Thyroid gland (tissue), 4 donors: ENCODE measurements at regions not wholly inside any gene's neighbourhood (a gene's known extent, or its start where the extent isn't known, plus 50 kb on each side); places are given as distances from the start of the nearest gene placed in this dataset. TPM values are rescaled to one million over a fixed set of nuclear protein-coding genes. Genes with fewer than 3 reads are reported as not detected.
"Not testable (repeated sequence)": the region's sequence is repeated elsewhere in the genome, so short reads cannot be mapped to it uniquely, and the experiment has no call there.

Experiments
- DNase-seq, 2 donors: peaks; one replicate each; pipeline ENCODE4 v3.0.0-alpha.2; 2019
- H3K27ac ChIP-seq, 3 donors: fragments of 200-600 bp; sonication (generic); 1 replicate in 2 of 3; 2 replicates in 1 of 3; pipeline ENCODE4 v1.5.1; 2016 to 2019; ENCODE audit warnings: mild to moderate bottlenecking in 1 of 3, moderate library complexity in 1 of 3
- H3K27me3 ChIP-seq: fragments of 200-600 bp; sonication (generic); one replicate; pipeline ENCODE4 v1.5.1; 2019
- H3K36me3 ChIP-seq, 2 donors: fragments of 200-600 bp; sonication (generic); one replicate each; pipeline ENCODE4 v1.5.1; 2016 to 2019
- H3K4me1 ChIP-seq, 2 donors: fragments of 200-600 bp; sonication (generic); one replicate each; pipeline ENCODE4 v1.5.1; 2017 to 2019
- H3K4me3 ChIP-seq, 3 donors: fragments of 200-600 bp; sonication (generic); replicated peaks in 1 of 3; 1 replicate in 2 of 3; 2 replicates in 1 of 3; pipeline ENCODE4 v1.5.1; 2016; ENCODE audit warnings: mild to moderate bottlenecking in 1 of 3
- H3K9me3 ChIP-seq: fragments of 200-600 bp; sonication (generic); one replicate; pipeline ENCODE4 v1.5.1; 2017
- CTCF ChIP-seq, 6 experiments: fragments of 200-600 bp in 3 of 6; fragments of 450-650 bp in 3 of 6; sonication (generic) in 3 of 6; IDR thresholded peaks; one replicate each; pipeline ENCODE4 v1.5.1; 2016 to 2019; ENCODE audit warnings: antibody characterized with exemption in 6 of 6, mild to moderate bottlenecking in 2 of 6, inconsistent platforms in 1 of 6, moderate library complexity in 1 of 6
- POLR2A ChIP-seq, 2 donors: fragments of 450-650 bp; IDR thresholded peaks; one replicate each; pipeline ENCODE4 v1.6.1; 2017; ENCODE audit warnings: antibody characterized with exemption in 2 of 2, mild to moderate bottlenecking in 2 of 2, moderate library complexity in 1 of 2
- WGBS, 2 donors: methylation state at CpG; one replicate each; pipeline ENCODE4 v1.1.5; 2017; 5-methylcytosine and 5-hydroxymethylcytosine counted together
- intact Hi-C: fragments of 100-400 bp; cut with DNase I; formaldehyde crosslinking; loops from one replicate; pipeline ENCODE4 v1.15.1; 2023
- small RNA-seq: library from RNA; depleted of rRNA; stranded (forward); fragments of <200 nt; gene quantifications from one replicate; pipeline ENCODE3, GENCODE V24; 2016

DNA sequence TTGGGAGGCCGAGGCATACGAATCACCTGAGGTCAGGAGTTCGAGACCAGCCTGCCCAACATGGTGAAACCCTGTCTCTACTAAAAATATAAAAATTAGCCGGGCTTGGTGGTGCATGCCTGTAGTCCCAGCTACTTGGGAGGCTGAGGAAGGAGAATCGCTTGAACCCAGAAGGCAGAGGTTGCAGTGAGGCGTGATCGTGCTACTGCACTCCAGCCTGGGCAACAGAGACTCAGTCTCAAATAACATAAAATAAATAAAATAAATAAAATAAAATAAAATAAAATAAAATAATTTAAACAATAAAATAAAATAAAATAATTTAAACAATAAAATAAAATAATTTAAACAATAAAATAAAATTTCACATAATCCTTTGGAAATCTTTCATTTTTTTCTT is 149.1 kb downstream of the GOLGA8K start:
- H3K9me3 ChIP-seq, H3K27ac ChIP-seq, H3K4me1 ChIP-seq, intact Hi-C loops, H3K36me3 ChIP-seq, H3K27me3 ChIP-seq, H3K4me3 ChIP-seq, DNase-seq: not testable (repeated sequence)
- WGBS, 2 donors: 92 to 94% methylated on average over 2 to 3 of the region's 7 CpGs

DNA sequence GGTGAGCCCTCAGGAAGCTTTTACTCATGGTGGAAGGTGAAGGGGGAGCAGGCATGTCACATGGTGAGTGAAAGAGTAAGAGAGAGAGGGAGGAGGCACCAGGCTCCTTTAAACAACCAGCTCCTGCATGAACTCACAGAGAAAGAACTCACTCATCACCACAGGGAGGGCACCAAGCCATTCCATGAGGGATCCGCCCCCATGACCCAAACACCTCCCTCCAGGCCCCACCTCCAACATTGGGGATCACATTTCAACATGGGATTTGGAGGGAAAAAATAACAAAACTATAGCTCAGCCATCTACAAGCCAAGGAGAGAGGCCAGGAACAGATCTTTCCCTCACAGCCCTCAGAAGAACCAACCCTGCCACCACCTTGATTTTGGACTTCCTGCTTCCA is 153.9 kb downstream of the GOLGA8K start:
- H3K36me3 ChIP-seq, H3K4me3 ChIP-seq, H3K27ac ChIP-seq, H3K9me3 ChIP-seq, intact Hi-C loops, DNase-seq, H3K4me1 ChIP-seq, H3K27me3 ChIP-seq: not testable (repeated sequence)
- 86 to 100% methylated on average over 1 of the region's 1 CpG for WGBS, 2 donors

GRCh38 chr15:32243727-32244126 is 159.4 kb downstream of the GOLGA8K start:
- H3K9me3 ChIP-seq, H3K27ac ChIP-seq, H3K4me3 ChIP-seq, H3K4me1 ChIP-seq, intact Hi-C loops, DNase-seq, H3K36me3 ChIP-seq, H3K27me3 ChIP-seq: not testable (repeated sequence)
- no CpG with 5 or more reads among the region's 10 CpGs for WGBS, 2 donors

DNA sequence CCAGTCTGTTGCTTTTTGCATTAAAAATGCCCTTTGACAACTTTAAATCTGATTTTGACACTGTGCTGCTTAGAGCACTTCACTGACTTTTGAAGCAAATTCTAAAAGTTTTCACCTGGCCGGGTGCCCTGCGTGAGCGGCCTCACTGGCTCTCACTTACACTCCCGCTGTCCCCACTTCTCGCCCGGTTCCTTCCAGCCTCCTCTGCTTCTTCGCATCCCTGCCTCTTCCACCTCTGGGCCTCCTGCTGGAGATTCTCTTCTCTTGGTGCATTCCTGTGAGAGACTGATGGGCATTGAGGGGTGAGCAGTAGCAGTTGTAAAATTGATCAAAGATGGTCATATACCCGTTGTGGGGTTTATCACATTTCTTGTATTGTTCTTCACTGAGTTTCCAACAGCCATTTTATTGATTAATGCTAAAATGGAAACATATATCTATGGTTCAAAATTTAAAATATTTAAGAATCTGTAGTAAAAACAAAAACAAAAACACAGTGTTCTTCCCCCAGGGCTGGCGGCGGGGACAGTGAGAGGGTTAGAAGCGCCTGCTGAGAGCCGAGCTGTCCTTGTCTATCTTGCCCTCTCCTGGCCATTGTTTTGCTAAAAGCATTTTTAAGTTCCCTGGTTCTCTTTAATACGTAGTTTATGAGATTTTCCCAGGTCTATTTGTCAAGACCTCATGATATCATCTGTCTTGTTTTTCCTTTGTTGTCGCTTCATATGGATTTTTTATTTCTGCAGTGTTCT is 160.1 kb downstream of the GOLGA8K start:
- 35 to 51% methylated on average over 7 of the region's 14 CpGs for WGBS, 2 donors
- H3K4me1 ChIP-seq, H3K9me3 ChIP-seq, H3K27ac ChIP-seq, H3K27me3 ChIP-seq, H3K36me3 ChIP-seq, intact Hi-C loops, H3K4me3 ChIP-seq: not testable (repeated sequence)
- peak; percentile 4 to 9 for DNase-seq

GRCh38 chr15:32227410-32228114 is 175.5 kb downstream of the GOLGA8K start:
- H3K4me1 ChIP-seq, DNase-seq, H3K4me3 ChIP-seq, H3K36me3 ChIP-seq, H3K27ac ChIP-seq, H3K9me3 ChIP-seq, H3K27me3 ChIP-seq, intact Hi-C loops: not testable (repeated sequence)
- 60% methylated on average over 1 of the region's 2 CpGs; no CpG with 5 or more reads in 1 of the 2 donors for WGBS, 2 donors

GRCh38 chr15:32222716-32223115 is 180.4 kb downstream of the GOLGA8K start:
- intact Hi-C loops: no loop called here
- no peak overlapping the region for H3K27ac ChIP-seq
- WGBS, 2 donors: 93 to 97% methylated on average over 1 of the region's 1 CpG
- TF ChIP-seq CTCF (IDR thresholded peaks at IDR 0.05): no peak
- no peak for TF ChIP-seq POLR2A (IDR thresholded peaks at IDR 0.05)
- H3K4me1 ChIP-seq: no peaks in the 10 kb centered on the region
- H3K36me3 ChIP-seq: no peaks in the 10 kb centered on the region
- no peak overlapping the region for H3K4me3 ChIP-seq
- no peaks in the 10 kb centered on the region for H3K9me3 ChIP-seq
- no peaks in the 10 kb centered on the region for H3K27me3 ChIP-seq
- DNase-seq: no peak

Small RNA genes in the stretch of these regions (small RNA-seq; reads per million reads assigned to genes)
- gene RNU6-18P: not detected
